Spleen (tissue), 7 donors: ENCODE measurements at regions not wholly inside any gene's neighbourhood (a gene's known extent, or its start where the extent isn't known, plus 50 kb on each side); places are given as distances from the start of the nearest gene placed in this dataset.

Experiments used
- POLR2A ChIP-seq, 3 donors: fragments of 450-650 bp; IDR thresholded peaks; one replicate each; pipeline ENCODE4 v1.5.1; 2017; ENCODE audit warnings: antibody characterized with exemption in 3 of 3, mild to moderate bottlenecking in 1 of 3
- POLR2AphosphoS5 ChIP-seq, 3 donors: sonication (generic); formaldehyde crosslinking; IDR thresholded peaks; one replicate each; pipeline ENCODE4 v1.5.1; 2017; ENCODE audit warnings: antibody characterized with exemption in 3 of 3
- TF ChIP-seq, protein P1 (sequence below), 11 experiments: fragments of 200-600 bp in 7 of 11; fragments of 450-650 bp in 4 of 11; sonication (generic) in 4 of 11; IDR thresholded peaks in 8 of 11; conservative IDR thresholded peaks in 3 of 11; 1 replicate in 7 of 11; 2 replicates in 4 of 11; pipeline versions ENCODE4 v1.4.0 to v1.8.0; 2016 to 2021; ENCODE audit warnings: antibody characterized with exemption in 11 of 11, inconsistent platforms in 4 of 11, mild to moderate bottlenecking in 1 of 11
- donor health status: DM: no; HTN: no; CAD: no; lungs with moderate emphysema.
- donor health status: DM: no; HTN: no; CAD: no.
- donor health status: DM: no; HTN: no; CAD: no.

DNA sequence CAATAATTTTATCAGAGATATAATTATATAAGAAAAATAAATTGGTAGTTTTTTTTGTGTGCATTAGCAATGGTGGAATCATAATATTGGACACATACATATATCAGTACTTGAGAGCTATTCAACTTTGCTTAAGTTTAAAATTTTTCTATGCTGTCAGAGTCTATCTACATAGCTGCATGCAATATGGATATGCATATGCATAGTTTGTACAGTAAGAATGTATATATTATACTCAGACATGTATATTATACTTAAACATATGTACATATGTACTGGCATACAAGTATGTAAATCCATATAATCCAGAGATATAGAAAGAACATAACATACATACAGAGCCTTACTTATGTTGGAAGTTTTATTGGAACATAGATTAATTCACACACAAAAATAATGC, 1043.2 kb downstream of the EFNB2 start:
- TF ChIP-seq, protein P1, sequence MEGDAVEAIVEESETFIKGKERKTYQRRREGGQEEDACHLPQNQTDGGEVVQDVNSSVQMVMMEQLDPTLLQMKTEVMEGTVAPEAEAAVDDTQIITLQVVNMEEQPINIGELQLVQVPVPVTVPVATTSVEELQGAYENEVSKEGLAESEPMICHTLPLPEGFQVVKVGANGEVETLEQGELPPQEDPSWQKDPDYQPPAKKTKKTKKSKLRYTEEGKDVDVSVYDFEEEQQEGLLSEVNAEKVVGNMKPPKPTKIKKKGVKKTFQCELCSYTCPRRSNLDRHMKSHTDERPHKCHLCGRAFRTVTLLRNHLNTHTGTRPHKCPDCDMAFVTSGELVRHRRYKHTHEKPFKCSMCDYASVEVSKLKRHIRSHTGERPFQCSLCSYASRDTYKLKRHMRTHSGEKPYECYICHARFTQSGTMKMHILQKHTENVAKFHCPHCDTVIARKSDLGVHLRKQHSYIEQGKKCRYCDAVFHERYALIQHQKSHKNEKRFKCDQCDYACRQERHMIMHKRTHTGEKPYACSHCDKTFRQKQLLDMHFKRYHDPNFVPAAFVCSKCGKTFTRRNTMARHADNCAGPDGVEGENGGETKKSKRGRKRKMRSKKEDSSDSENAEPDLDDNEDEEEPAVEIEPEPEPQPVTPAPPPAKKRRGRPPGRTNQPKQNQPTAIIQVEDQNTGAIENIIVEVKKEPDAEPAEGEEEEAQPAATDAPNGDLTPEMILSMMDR (IDR thresholded peaks at IDR 0.05 in 8 of 11, conservative IDR thresholded peaks at IDR 0.05 in 3 of 11) = no peak
- TF ChIP-seq POLR2AphosphoS5 (IDR thresholded peaks at IDR 0.05) (no peak), POLR2A (IDR thresholded peaks at IDR 0.05) (no peak)
